Fibroblast of skin of abdomen (primary cell): ENCODE measurements at regions not wholly inside any gene's neighbourhood (a gene's known extent, or its start where the extent isn't known, plus 50 kb on each side); places are given as distances from the start of the nearest gene placed in this dataset.
A peak's percentile ranks its signal among the peaks of the same experiment; 100 is the strongest.
"Not testable (repeated sequence)": the region's sequence is repeated elsewhere in the genome, so short reads cannot be mapped to it uniquely, and the experiment has no call there.

ENCODE experiments used
- DNase-seq: peaks from one replicate; pipeline ENCODE4 v3.0.0-alpha.2; 2013

GRCh38 chr9:111276431-111277128, 53.4 kb downstream of the OR2K2 start:
- no peak for DNase-seq

- DNase-seq = no peak
Observed at GRCh38 chr9:111274737-111275136, 55.3 kb downstream of the OR2K2 start.

GRCh38 chr9:111272581-111272980, 57.4 kb downstream of the OR2K2 start:
- DNase-seq = no peak

GRCh38 chr9:111271481-111272080, 58.4 kb downstream of the OR2K2 start:
- peak; percentile 38 for DNase-seq

GRCh38 chr9:111271047-111271446, 59.0 kb downstream of the OR2K2 start:
- no peak for DNase-seq

GRCh38 chr9:111266024-111266423, 64.0 kb downstream of the OR2K2 start:
- DNase-seq = not testable (repeated sequence)

GRCh38 chr9:111263116-111263515, 66.9 kb downstream of the OR2K2 start:
- DNase-seq = no peak

GRCh38 chr9:111258875-111259271, 71.2 kb downstream of the OR2K2 start:
- DNase-seq = no peak

- DNase-seq = no peak
Observed at GRCh38 chr9:111258209-111258874, 71.7 kb downstream of the OR2K2 start.

GRCh38 chr9:111253742-111254437, 76.1 kb downstream of the OR2K2 start:
- DNase-seq = no peak

- DNase-seq = no peak
Observed at GRCh38 chr9:111250875-111251842, 78.9 kb downstream of the OR2K2 start.

- DNase-seq = no peak
Observed at GRCh38 chr9:111237447-111237846, 92.6 kb downstream of the OR2K2 start.

- no peak for DNase-seq
Observed at GRCh38 chr9:111236332-111236731, 93.7 kb downstream of the OR2K2 start.

GRCh38 chr9:111233963-111234362, 96.1 kb downstream of the OR2K2 start:
- no peak for DNase-seq

GRCh38 chr9:111232997-111233790, 96.8 kb downstream of the OR2K2 start:
- peak; percentile 6 for DNase-seq

GRCh38 chr9:111231801-111232580, 98.0 kb downstream of the OR2K2 start:
- DNase-seq = no peak

GRCh38 chr9:111222757-111223156, 107.3 kb downstream of the OR2K2 start:
- DNase-seq = no peak

- DNase-seq = no peak
Observed at GRCh38 chr9:111212874-111213273, 117.2 kb downstream of the OR2K2 start.

GRCh38 chr9:111198936-111199335, 131.1 kb downstream of the OR2K2 start:
- DNase-seq = peak; percentile 35

GRCh38 chr9:111197256-111197655, 132.8 kb downstream of the OR2K2 start:
- peak; percentile 10 for DNase-seq
